Adrenal gland (tissue), 5 donors: ENCODE measurements at regions not wholly inside any gene's neighbourhood (a gene's known extent, or its start where the extent isn't known, plus 50 kb on each side); places are given as distances from the start of the nearest gene placed in this dataset.

Source experiments
- POLR2A ChIP-seq, 2 donors: fragments of 450-650 bp; IDR thresholded peaks; one replicate each; pipeline ENCODE4 v1.6.1; 2017; ENCODE audit warnings: antibody characterized with exemption in 2 of 2, mild to moderate bottlenecking in 2 of 2, moderate library complexity in 1 of 2
- TF ChIP-seq, protein P1 (sequence below), 6 experiments: fragments of 450-650 bp in 4 of 6; fragments of 200-600 bp in 2 of 6; sonication (generic) in 1 of 6; IDR thresholded peaks; 1 replicate in 5 of 6; 2 replicates in 1 of 6; pipeline versions ENCODE4 v1.5.1 to v1.8.0; 2016 to 2021; ENCODE audit warnings: antibody characterized with exemption in 6 of 6, mild to moderate bottlenecking in 2 of 6, moderate library complexity in 1 of 6
- donor health status: DM: no; HTN: no; CAD: no.

DNA sequence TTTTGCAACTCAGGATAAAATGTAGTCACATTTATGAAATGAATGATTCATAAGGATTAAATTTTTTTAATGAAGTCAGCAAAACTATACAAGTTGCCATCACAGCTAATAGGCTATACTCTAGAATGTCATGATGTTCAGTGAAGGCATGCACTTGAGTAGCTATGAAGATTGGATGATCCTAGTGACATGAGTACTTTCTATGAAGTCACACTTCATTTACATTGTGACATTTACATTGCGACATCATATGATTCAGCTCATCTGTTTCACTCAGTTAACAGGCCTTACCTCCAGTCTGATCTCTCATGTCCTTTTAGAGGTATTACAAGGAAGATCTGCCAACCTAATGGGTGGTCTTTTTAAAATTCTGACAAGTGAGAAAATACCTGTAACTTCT, 82.7 kb upstream of the FGF13 start:
- TF ChIP-seq, protein P1, sequence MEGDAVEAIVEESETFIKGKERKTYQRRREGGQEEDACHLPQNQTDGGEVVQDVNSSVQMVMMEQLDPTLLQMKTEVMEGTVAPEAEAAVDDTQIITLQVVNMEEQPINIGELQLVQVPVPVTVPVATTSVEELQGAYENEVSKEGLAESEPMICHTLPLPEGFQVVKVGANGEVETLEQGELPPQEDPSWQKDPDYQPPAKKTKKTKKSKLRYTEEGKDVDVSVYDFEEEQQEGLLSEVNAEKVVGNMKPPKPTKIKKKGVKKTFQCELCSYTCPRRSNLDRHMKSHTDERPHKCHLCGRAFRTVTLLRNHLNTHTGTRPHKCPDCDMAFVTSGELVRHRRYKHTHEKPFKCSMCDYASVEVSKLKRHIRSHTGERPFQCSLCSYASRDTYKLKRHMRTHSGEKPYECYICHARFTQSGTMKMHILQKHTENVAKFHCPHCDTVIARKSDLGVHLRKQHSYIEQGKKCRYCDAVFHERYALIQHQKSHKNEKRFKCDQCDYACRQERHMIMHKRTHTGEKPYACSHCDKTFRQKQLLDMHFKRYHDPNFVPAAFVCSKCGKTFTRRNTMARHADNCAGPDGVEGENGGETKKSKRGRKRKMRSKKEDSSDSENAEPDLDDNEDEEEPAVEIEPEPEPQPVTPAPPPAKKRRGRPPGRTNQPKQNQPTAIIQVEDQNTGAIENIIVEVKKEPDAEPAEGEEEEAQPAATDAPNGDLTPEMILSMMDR (IDR thresholded peaks at IDR 0.05), result no peak
- no peak for TF ChIP-seq POLR2A (IDR thresholded peaks at IDR 0.05)
